ENCODE measurements at regions not wholly inside any gene's neighbourhood (a gene's known extent, or its start where the extent isn't known, plus 50 kb on each side); places are given as distances from the start of the nearest gene placed in this dataset.

DNA sequence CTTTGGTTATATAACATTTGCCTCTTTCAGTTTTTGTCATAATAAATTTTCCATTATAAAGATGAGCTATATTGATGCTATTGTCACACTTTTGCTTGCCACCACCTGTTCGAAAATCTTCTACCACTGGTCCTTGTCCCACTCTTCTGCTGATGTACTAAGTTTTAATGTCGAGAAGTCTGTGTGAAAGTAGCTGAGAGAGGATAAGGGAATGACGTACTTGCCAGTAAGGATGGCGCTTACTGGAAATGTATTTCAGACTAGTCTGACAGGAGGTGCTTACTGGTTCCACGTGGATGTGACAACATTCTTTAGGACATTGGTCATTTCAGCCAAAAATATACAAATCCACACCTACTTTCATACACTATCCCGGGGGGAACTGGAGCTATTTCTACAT, 132.7 kb upstream of the NR3C2 start:
- no peak overlapping the region for H3K4me3 ChIP-seq
- no peaks in the 10 kb centered on the region for H3K27me3 ChIP-seq
- no peaks in the 10 kb centered on the region for H3K4me1 ChIP-seq (ENCODE audit: low read depth)
- H3K36me3 ChIP-seq: no peaks in the 10 kb centered on the region
- no peaks in the 10 kb centered on the region for H3K9me3 ChIP-seq (ENCODE audit: low read depth)
- TF ChIP-seq, protein P1, sequence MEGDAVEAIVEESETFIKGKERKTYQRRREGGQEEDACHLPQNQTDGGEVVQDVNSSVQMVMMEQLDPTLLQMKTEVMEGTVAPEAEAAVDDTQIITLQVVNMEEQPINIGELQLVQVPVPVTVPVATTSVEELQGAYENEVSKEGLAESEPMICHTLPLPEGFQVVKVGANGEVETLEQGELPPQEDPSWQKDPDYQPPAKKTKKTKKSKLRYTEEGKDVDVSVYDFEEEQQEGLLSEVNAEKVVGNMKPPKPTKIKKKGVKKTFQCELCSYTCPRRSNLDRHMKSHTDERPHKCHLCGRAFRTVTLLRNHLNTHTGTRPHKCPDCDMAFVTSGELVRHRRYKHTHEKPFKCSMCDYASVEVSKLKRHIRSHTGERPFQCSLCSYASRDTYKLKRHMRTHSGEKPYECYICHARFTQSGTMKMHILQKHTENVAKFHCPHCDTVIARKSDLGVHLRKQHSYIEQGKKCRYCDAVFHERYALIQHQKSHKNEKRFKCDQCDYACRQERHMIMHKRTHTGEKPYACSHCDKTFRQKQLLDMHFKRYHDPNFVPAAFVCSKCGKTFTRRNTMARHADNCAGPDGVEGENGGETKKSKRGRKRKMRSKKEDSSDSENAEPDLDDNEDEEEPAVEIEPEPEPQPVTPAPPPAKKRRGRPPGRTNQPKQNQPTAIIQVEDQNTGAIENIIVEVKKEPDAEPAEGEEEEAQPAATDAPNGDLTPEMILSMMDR (IDR thresholded peaks at IDR 0.05; ENCODE audit: low read depth, low read length): no peak
- no peak for DNase-seq (ENCODE audit: low read depth in 1 of 2, low spot score in 1 of 2)
- no peak overlapping the region for H3K27ac ChIP-seq

DNA sequence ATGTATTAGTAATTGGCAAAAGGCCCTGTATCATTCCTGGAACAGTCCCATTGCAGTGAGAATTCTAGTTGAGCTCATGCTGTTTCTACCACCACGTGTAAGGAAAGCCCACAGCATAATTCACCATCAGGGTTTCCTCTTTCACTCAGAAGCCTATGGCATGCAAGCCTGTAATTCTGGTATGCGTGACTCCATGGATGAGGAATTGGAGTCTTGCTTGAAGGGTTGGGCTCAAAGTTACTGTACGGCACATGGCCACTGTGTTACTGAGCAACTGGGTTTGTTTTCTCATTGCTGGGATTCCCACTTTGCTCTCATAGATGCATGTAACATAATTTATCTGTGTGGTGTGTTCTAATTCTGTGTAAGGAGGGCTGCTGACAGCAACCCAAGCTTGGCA, 132.3 kb upstream of the NR3C2 start:
- no peaks in the 10 kb centered on the region for H3K27me3 ChIP-seq
- no peak for DNase-seq (ENCODE audit: low read depth in 1 of 2, low spot score in 1 of 2)
- H3K36me3 ChIP-seq: no peaks in the 10 kb centered on the region
- no peaks in the 10 kb centered on the region for H3K9me3 ChIP-seq (ENCODE audit: low read depth)
- no peak overlapping the region for H3K27ac ChIP-seq
- TF ChIP-seq, protein P1 (IDR thresholded peaks at IDR 0.05; ENCODE audit: low read depth, low read length): no peak
- H3K4me3 ChIP-seq: no peak overlapping the region
- H3K4me1 ChIP-seq (ENCODE audit: low read depth): no peaks in the 10 kb centered on the region

DNA sequence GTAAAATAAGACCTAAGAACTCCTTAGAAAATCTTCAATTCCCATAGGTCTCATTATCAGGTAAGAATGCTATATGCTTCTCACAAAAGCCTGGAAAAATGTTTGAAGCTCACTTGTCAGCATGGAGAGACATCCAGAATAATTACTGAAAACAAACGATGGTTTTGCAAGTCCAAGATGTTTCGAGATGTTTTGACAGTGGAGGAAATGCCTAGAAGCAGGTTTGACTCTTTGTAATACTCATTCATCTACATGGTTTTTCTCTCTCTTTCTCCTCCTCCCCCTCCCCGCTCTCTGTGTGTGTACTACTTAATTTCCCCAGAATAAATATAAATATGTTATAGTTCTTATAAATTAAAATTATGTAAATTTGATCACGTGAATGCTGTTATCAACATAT, 131.9 kb upstream of the NR3C2 start:
- no peaks in the 10 kb centered on the region for H3K9me3 ChIP-seq (ENCODE audit: low read depth)
- TF ChIP-seq, protein P1 (IDR thresholded peaks at IDR 0.05; ENCODE audit: low read depth, low read length): no peak
- no peak for DNase-seq (ENCODE audit: low read depth in 1 of 2, low spot score in 1 of 2)
- no peak overlapping the region for H3K4me3 ChIP-seq
- H3K36me3 ChIP-seq: no peaks in the 10 kb centered on the region
- no peak overlapping the region for H3K27ac ChIP-seq
- H3K27me3 ChIP-seq: no peaks in the 10 kb centered on the region
- H3K4me1 ChIP-seq (ENCODE audit: low read depth): no peaks in the 10 kb centered on the region

DNA sequence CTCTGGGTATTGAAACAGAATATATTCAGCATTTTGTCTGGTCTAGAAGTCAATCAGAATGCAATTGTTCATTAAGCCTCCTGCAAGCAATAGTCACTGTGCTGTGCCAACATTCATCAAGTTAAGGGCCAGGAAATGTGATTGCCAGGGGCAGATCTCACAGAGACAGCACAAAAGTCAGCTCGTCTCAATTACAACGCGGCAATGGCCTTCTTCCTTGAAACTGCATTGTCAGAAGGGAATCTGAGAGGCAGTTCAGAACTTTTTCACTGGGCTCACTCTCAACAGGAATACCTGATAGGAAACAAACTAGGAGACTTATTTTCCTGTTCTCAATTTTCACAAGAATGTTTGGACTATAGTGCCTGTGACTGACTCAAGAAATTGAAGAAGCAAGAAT, 131.1 kb upstream of the NR3C2 start:
- Histone ChIP-seq H3K4me1 (ENCODE audit: low read depth) (no peaks in the 10 kb centered on the region), H3K4me3 (no peak overlapping the region), H3K27me3 (no peaks in the 10 kb centered on the region), H3K36me3 (no peaks in the 10 kb centered on the region), H3K27ac (no peak overlapping the region), H3K9me3 (ENCODE audit: low read depth) (no peaks in the 10 kb centered on the region)
- TF ChIP-seq, protein P1 (IDR thresholded peaks at IDR 0.05; ENCODE audit: low read depth, low read length): no peak
- DNase-seq (ENCODE audit: low read depth in 1 of 2, low spot score in 1 of 2): no peak

DNA sequence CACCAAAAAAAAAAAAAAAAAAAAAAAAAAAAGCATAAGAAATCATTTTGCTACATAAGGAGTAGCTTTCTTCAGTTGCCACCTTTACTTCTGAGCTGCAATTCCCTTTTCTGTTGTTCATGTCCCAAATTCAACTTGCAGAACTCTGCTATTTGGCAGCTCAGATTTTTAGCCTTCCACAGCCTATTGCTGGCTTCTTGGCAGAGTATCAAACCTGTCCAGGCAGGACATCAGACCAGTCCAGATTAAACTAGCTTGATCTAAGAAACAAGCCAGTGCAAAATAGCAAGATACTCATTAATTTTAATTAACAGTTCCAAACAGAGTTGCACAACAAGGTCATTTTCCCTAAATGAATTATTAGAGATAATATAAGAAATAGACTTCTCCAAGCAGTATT, 123.6 kb upstream of the NR3C2 start:
- Histone ChIP-seq H3K27ac (no peak overlapping the region), H3K36me3 (no peaks in the 10 kb centered on the region), H3K27me3 (no peaks in the 10 kb centered on the region), H3K9me3 (ENCODE audit: low read depth) (no peaks in the 10 kb centered on the region), H3K4me1 (ENCODE audit: low read depth) (no peaks in the 10 kb centered on the region), H3K4me3 (no peak overlapping the region)
- DNase-seq (ENCODE audit: low read depth in 1 of 2, low spot score in 1 of 2): no peak
- TF ChIP-seq, protein P1 (IDR thresholded peaks at IDR 0.05; ENCODE audit: low read depth, low read length): no peak

DNA sequence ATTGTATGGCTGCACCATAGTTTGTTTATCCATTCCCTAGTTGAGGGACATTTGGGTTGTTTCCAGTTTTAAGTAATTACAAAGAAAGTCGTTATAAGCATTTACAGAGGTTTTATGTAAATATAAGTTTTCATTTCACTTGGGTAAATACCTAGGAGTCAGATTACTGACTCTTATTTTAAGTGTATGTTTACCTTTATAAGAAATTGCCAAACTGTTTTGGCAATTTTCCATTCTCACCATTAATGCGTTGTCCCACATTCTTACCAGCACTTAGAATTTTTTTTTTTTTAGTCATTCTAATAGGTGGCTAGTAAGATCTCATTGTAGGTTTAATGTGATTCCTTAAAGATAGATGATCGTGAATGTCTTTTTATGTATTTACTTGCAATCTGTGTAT, 121.5 kb upstream of the NR3C2 start:
- H3K9me3 ChIP-seq (ENCODE audit: low read depth): no peaks in the 10 kb centered on the region
- no peak for DNase-seq (ENCODE audit: low read depth in 1 of 2, low spot score in 1 of 2)
- no peaks in the 10 kb centered on the region for H3K36me3 ChIP-seq
- H3K27ac ChIP-seq: no peak overlapping the region
- H3K4me1 ChIP-seq (ENCODE audit: low read depth): no peaks in the 10 kb centered on the region
- no peak overlapping the region for H3K4me3 ChIP-seq
- H3K27me3 ChIP-seq: no peaks in the 10 kb centered on the region
- TF ChIP-seq, protein P1 (IDR thresholded peaks at IDR 0.05; ENCODE audit: low read depth, low read length): no peak
